H1 (cell line): ENCODE measurements at regions not wholly inside any gene's neighbourhood (a gene's known extent, or its start where the extent isn't known, plus 50 kb on each side); places are given as distances from the start of the nearest gene placed in this dataset.

Experiments used
- EP300 ChIP-seq, 2 experiments: IDR thresholded peaks; 1 replicate in 1 of 2; 2 replicates in 1 of 2; pipeline ENCODE4 v1.6.1; 2011 to 2012; ENCODE audit warnings: low read depth in 2 of 2, low read length in 2 of 2, mild to moderate bottlenecking in 2 of 2, borderline replicate concordance in 1 of 2, inconsistent platforms in 1 of 2, moderate library complexity in 1 of 2
- TF ChIP-seq, protein P1 (sequence below), 3 experiments: IDR thresholded peaks; 1 replicate in 2 of 3; 2 replicates in 1 of 3; pipeline versions ENCODE4 v1.5.1 to v1.6.1; 2011; ENCODE audit warnings: low read length in 3 of 3, mild to moderate bottlenecking in 3 of 3, inconsistent platforms in 2 of 3, low read depth in 1 of 3, moderate library complexity in 1 of 3; ENCODE audit not compliant: insufficient read depth in 1 of 3; ENCODE audit errors: control extremely low read depth in 1 of 3
- TF ChIP-seq, protein P2 (sequence below): IDR thresholded peaks from 2 replicates; pipeline ENCODE4 v1.6.1; 2011; ENCODE audit warnings: low read length, improper control_type of control experiment

DNA sequence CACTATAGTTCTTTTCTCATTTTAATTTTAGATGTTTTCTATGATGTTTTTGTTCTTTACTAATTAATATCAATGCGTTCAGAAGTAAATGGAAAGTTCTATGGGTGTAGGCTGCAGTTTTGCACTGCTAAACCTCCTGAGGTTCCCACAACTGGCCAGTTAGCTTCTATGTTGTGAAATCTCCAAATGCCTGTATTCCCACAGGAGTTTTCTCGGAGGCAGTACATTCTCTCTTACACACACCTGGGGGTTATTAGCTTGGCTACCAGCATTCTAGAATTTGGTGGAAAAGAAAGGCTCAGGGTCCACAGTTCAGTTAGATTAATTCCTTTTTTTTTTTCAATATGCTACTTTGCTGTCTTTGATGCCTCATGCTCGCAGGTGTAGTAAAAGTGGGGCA, 216.9 kb upstream of the NRIP1 start:
- TF ChIP-seq, protein P1, sequence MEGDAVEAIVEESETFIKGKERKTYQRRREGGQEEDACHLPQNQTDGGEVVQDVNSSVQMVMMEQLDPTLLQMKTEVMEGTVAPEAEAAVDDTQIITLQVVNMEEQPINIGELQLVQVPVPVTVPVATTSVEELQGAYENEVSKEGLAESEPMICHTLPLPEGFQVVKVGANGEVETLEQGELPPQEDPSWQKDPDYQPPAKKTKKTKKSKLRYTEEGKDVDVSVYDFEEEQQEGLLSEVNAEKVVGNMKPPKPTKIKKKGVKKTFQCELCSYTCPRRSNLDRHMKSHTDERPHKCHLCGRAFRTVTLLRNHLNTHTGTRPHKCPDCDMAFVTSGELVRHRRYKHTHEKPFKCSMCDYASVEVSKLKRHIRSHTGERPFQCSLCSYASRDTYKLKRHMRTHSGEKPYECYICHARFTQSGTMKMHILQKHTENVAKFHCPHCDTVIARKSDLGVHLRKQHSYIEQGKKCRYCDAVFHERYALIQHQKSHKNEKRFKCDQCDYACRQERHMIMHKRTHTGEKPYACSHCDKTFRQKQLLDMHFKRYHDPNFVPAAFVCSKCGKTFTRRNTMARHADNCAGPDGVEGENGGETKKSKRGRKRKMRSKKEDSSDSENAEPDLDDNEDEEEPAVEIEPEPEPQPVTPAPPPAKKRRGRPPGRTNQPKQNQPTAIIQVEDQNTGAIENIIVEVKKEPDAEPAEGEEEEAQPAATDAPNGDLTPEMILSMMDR (IDR thresholded peaks at IDR 0.05; ENCODE audit: control extremely low read depth in 1 of 3, insufficient read depth in 1 of 3, low read depth in 1 of 3, low read length in 3 of 3): no peak
- no peak for TF ChIP-seq EP300 (IDR thresholded peaks at IDR 0.05; ENCODE audit: borderline replicate concordance in 1 of 2, low read depth in 2 of 2, low read length in 2 of 2)
- TF ChIP-seq, protein P2, sequence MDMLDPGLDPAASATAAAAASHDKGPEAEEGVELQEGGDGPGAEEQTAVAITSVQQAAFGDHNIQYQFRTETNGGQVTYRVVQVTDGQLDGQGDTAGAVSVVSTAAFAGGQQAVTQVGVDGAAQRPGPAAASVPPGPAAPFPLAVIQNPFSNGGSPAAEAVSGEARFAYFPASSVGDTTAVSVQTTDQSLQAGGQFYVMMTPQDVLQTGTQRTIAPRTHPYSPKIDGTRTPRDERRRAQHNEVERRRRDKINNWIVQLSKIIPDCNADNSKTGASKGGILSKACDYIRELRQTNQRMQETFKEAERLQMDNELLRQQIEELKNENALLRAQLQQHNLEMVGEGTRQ: no peak
